IMR-90 (cell line): ENCODE measurements at regions not wholly inside any gene's neighbourhood (a gene's known extent, or its start where the extent isn't known, plus 50 kb on each side); places are given as distances from the start of the nearest gene placed in this dataset.

Experiments
- ATAC-seq: fragments of 200-7000 bp; cut with Tn5 transposase; 2 replicates; pipeline ENCODE4 v1.9.1; 2020; ENCODE audit warnings: low read depth, mild to moderate bottlenecking, moderate library complexity
- BruUV-seq: library from RNA; stranded (reverse); fragments of 400-500 nt; replicated peaks from 2 replicates; lab custom pipeline; 2021; lab: Mats Ljungman, UMichigan
- CTCF ChIA-PET: fragments of 300-600 bp; formaldehyde crosslinking; extraction: SDS; loops from one replicate; lab custom pipeline; 2021; ENCODE audit warnings: antibody characterized with exemption; lab: Yijun Ruan, JAX
- POLR2A ChIA-PET: fragments of 300-600 bp; sonication (Branson Sonifier 250); formaldehyde crosslinking; loops from one replicate; lab custom pipeline; 2022; ENCODE audit warnings: antibody characterized with exemption; ENCODE audit not compliant: unreplicated experiment; lab: Charles Lee
- DNase-seq: peaks from one replicate; pipeline ENCODE4 v3.0.0; 2013
- H2AFZ ChIP-seq: replicated peaks from 2 replicates; pipeline ENCODE3; 2013; ENCODE audit warnings: low read length, mild to moderate bottlenecking; ENCODE audit not compliant: poor library complexity
- H2AK5ac ChIP-seq: 2 replicates; pipeline ENCODE4 v1.6.1; 2013; ENCODE audit warnings: low read depth, low read length, inconsistent platforms
- H2AK9ac ChIP-seq: replicated peaks from 2 replicates; pipeline ENCODE3; 2013; ENCODE audit warnings: mild to moderate bottlenecking, low read depth, low read length, moderate library complexity; ENCODE audit not compliant: poor library complexity
- H2BK120ac ChIP-seq: 2 replicates; pipeline ENCODE4 v1.6.1; 2013; ENCODE audit warnings: low read depth, low read length, inconsistent platforms
- H2BK15ac ChIP-seq: 3 replicates; pipeline ENCODE4 v1.6.1; 2013; ENCODE audit warnings: low read depth, low read length, inconsistent platforms
- H2BK20ac ChIP-seq: 2 replicates; pipeline ENCODE4 v1.6.1; 2013; ENCODE audit warnings: low read depth, mild to moderate bottlenecking, inconsistent platforms, low read length, moderate library complexity
- H2BK5ac ChIP-seq: 2 replicates; pipeline ENCODE4 v1.6.1; 2013; ENCODE audit warnings: mild to moderate bottlenecking, low read depth, low read length, inconsistent platforms; ENCODE audit not compliant: poor library complexity, severe bottlenecking
- H3K14ac ChIP-seq: replicated peaks from 2 replicates; pipeline ENCODE4 v1.6.1; 2013; ENCODE audit warnings: low read depth, low read length, inconsistent platforms
- H3K18ac ChIP-seq: 2 replicates; pipeline ENCODE4 v1.6.1; 2013; ENCODE audit warnings: low read depth, low read length, control low read depth
- H3K23ac ChIP-seq: 2 replicates; pipeline ENCODE4 v1.6.1; 2013; ENCODE audit warnings: low read depth, low read length, inconsistent platforms
- H3K27ac ChIP-seq: 2 replicates; pipeline ENCODE4 v1.5.1; 2013; ENCODE audit warnings: mild to moderate bottlenecking, control low read depth, low read length; ENCODE audit not compliant: insufficient read depth
- H3K27me3 ChIP-seq: 2 replicates; pipeline ENCODE4 v1.6.1; 2013; ENCODE audit warnings: low read length; ENCODE audit not compliant: control insufficient read depth, insufficient read depth
- H3K36me3 ChIP-seq: 2 replicates; pipeline ENCODE4 v1.6.1; 2013; ENCODE audit warnings: low read length, mixed read lengths; ENCODE audit not compliant: control insufficient read depth, insufficient read depth
- H3K4ac ChIP-seq: 2 replicates; pipeline ENCODE4 v1.6.1; 2013; ENCODE audit warnings: low read depth, low read length, inconsistent platforms
- H3K4me1 ChIP-seq: 2 replicates; pipeline ENCODE4 v1.6.1; 2013; ENCODE audit warnings: low read length, mixed read lengths; ENCODE audit not compliant: control insufficient read depth, insufficient read depth
- H3K4me2 ChIP-seq: 2 replicates; pipeline ENCODE4 v1.6.1; 2013; ENCODE audit warnings: low read depth, mild to moderate bottlenecking, control low read depth, low read length, moderate library complexity
- H3K4me3 ChIP-seq: 2 replicates; pipeline ENCODE4 v1.5.1; 2013; ENCODE audit warnings: low read depth, mild to moderate bottlenecking, control low read depth, low read length, moderate library complexity; ENCODE audit not compliant: insufficient read depth
- H3K56ac ChIP-seq: 2 replicates; pipeline ENCODE4 v1.6.1; 2013; ENCODE audit warnings: low read length, inconsistent platforms; ENCODE audit not compliant: insufficient read depth; ENCODE audit errors: extremely low read depth
- H3K79me1 ChIP-seq, 2 experiments: 2 replicates each; pipeline ENCODE4 v1.6.1; 2013; ENCODE audit warnings: low read length in 2 of 2, inconsistent platforms in 1 of 2, low read depth in 1 of 2
- H3K9ac ChIP-seq: 2 replicates; pipeline ENCODE4 v1.6.1; 2013; ENCODE audit warnings: low read depth, low read length, control low read depth
- H3K9me1 ChIP-seq: 2 replicates; pipeline ENCODE4 v1.6.1; 2013; ENCODE audit warnings: low read length, inconsistent platforms; ENCODE audit not compliant: insufficient read depth
- H3K9me3 ChIP-seq: 2 replicates; pipeline ENCODE4 v1.6.1; 2013; ENCODE audit warnings: low read length; ENCODE audit not compliant: control insufficient read depth, insufficient read depth
- H4K20me1 ChIP-seq: 2 replicates; pipeline ENCODE4 v1.6.1; 2013; ENCODE audit warnings: low read length, inconsistent platforms; ENCODE audit not compliant: insufficient read depth
- H4K5ac ChIP-seq: 2 replicates; pipeline ENCODE4 v1.6.1; 2013; ENCODE audit warnings: mild to moderate bottlenecking, low read depth, low read length, control low read depth
- H4K8ac ChIP-seq, 2 experiments: 2 replicates each; pipeline ENCODE4 v1.6.1; 2013; ENCODE audit warnings: low read depth in 2 of 2, low read length in 2 of 2, control low read depth in 1 of 2, inconsistent platforms in 1 of 2
- H4K91ac ChIP-seq: 2 replicates; pipeline ENCODE4 v1.6.1; 2013; ENCODE audit warnings: low read depth, low read length, inconsistent platforms; ENCODE audit not compliant: insufficient read depth
- BHLHE40 ChIP-seq: fragments of 150-350 bp; IDR thresholded peaks from 2 replicates; pipeline ENCODE4 v1.6.1; 2016; ENCODE audit warnings: mild to moderate bottlenecking, low read depth, low read length
- CEBPB ChIP-seq: IDR thresholded peaks from 2 replicates; pipeline ENCODE4 v1.6.1; 2012; ENCODE audit warnings: low read depth, low read length, improper control_type of control experiment
- CHD1 ChIP-seq: IDR thresholded peaks from 2 replicates; pipeline ENCODE4 v1.6.1; 2012; ENCODE audit warnings: low read depth, low read length, improper control_type of control experiment
- FOS ChIP-seq: fragments of 150-350 bp; IDR thresholded peaks from 2 replicates; pipeline ENCODE4 v1.6.1; 2016; ENCODE audit warnings: low read depth, low read length
- MAFK ChIP-seq: IDR thresholded peaks from 2 replicates; pipeline ENCODE4 v1.6.1; 2012; ENCODE audit warnings: low read depth, low read length, improper control_type of control experiment
- MAZ ChIP-seq: IDR thresholded peaks from 2 replicates; pipeline ENCODE4 v1.6.1; 2012; ENCODE audit warnings: low read depth, mild to moderate bottlenecking, low read length, improper control_type of control experiment, moderate library complexity, borderline replicate concordance
- MXI1 ChIP-seq: IDR thresholded peaks from 2 replicates; pipeline ENCODE4 v1.6.1; 2012; ENCODE audit warnings: low read depth, mild to moderate bottlenecking, low read length, moderate library complexity, borderline replicate concordance
- NFE2L2 ChIP-seq: fragments of 150-350 bp; IDR thresholded peaks from 2 replicates; pipeline ENCODE4 v1.6.1; 2016; ENCODE audit warnings: low read depth, mild to moderate bottlenecking, low read length
- POLR2A ChIP-seq: IDR thresholded peaks from 2 replicates; pipeline ENCODE4 v1.6.1; 2012; ENCODE audit warnings: mild to moderate bottlenecking, low read depth, low read length
- RAD21 ChIP-seq: IDR thresholded peaks from 2 replicates; pipeline ENCODE4 v1.6.1; 2012; ENCODE audit warnings: low read length, improper control_type of control experiment
- RCOR1 ChIP-seq: IDR thresholded peaks from 2 replicates; pipeline ENCODE4 v1.6.1; 2012; ENCODE audit warnings: mild to moderate bottlenecking, low read length, improper control_type of control experiment; ENCODE audit not compliant: insufficient replicate concordance
- RFX5 ChIP-seq: IDR thresholded peaks from 2 replicates; pipeline ENCODE4 v1.8.0; 2012; ENCODE audit warnings: low read depth, mild to moderate bottlenecking, low read length, moderate library complexity
- SMC3 ChIP-seq: fragments of 150-350 bp; IDR thresholded peaks from 2 replicates; pipeline ENCODE4 v1.6.1; 2016; ENCODE audit warnings: low read depth, mild to moderate bottlenecking, antibody characterized with exemption, low read length, moderate library complexity
- dilution Hi-C: fragments of 300-500 bp; cut with HindIII; formaldehyde crosslinking; loops from one replicate; pipeline ENCODE4 v1.14.3; 2018; ENCODE audit warnings: low sequenced_read_pairs; ENCODE audit not compliant: unreplicated experiment
- in situ Hi-C: fragments of 300-500 bp; cut with MboI; formaldehyde crosslinking; loops from 3 replicates; pipeline ENCODE4 v1.14.3; 2019; ENCODE audit warnings: low sequenced_read_pairs, inconsistent platforms, mixed read lengths
- intact Hi-C: fragments of 100-400 bp; cut with micrococcal nuclease; formaldehyde crosslinking; loops from 2 replicates; pipeline ENCODE4 v1.10.0; 2022
- TF ChIP-seq, protein P1 (sequence below): fragments of 150-350 bp; IDR thresholded peaks from 2 replicates; pipeline ENCODE4 v1.6.1; 2017; ENCODE audit warnings: mild to moderate bottlenecking, antibody characterized with exemption, low read length, low read depth
- TF ChIP-seq, protein P2 (sequence below): fragments of 150-350 bp; IDR thresholded peaks from 2 replicates; pipeline ENCODE4 v1.6.1; 2016; ENCODE audit warnings: low read depth, mild to moderate bottlenecking, low read length, moderate library complexity, borderline replicate concordance
- TF ChIP-seq, protein P3 (sequence below): conservative IDR thresholded peaks from 2 replicates; pipeline ENCODE4 v1.5.1; 2012; ENCODE audit warnings: mild to moderate bottlenecking, low read depth, low read length, improper control_type of control experiment

DNA sequence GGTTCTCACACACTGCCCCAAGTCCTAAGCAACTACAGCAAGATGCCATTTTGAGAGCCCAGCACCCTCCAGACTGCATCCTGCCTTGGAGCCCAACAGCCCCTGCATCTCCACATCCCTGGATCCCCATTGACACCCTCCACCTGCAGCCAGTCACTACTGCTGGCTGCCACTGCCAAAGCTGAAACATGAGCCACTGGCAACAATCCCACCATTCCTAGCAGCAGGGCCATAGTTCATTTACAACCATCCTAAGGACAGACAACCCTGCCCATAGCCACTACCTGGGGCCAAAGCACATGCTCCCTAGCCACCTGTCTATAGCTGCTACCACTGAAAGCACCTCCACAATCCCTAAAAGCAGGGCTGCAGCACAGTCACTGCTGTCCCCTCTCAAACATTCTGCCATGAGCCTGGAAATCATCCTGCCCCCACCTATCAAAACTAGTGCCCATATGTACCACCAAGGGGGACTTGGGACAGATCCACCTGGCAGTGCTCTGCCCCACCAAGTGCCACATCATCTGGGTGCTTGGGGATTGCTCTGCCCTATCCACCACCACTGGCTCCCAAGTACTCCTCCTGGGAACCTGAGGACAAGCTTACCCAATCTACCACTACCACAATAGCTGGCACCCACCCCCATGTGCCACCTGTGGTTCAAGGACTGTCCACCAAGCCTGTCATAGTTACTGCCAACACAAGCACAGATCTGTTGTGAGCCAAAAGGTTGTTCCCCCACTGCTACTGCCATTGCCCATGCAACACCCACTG is 138.8 kb upstream of the SOX6 start:
- Histone ChIP-seq H3K27ac (no peak overlapping the region), H2AK9ac (no peak overlapping the region), H3K14ac (no peak overlapping the region), H4K8ac (no peak overlapping the region), H3K18ac (no peak overlapping the region), H4K91ac (no peak overlapping the region), H3K9me3 (no peaks in the 10 kb centered on the region), H3K79me1 (peaks cover 0 to 15% of the 10 kb centered on the region in 2 experiments; a peak in 2 of 4 replicates), H3K56ac (no peak overlapping the region), H3K9ac (no peak overlapping the region), H3K27me3 (no peaks in the 10 kb centered on the region), H2BK5ac (no peak overlapping the region), H3K9me1 (0 out of 2 replicates have a peak, but pooled peaks cover 5% of the 10 kb centered on the region), H3K4me2 (no peak overlapping the region), H2BK120ac (no peak overlapping the region), H3K36me3 (no peaks in the 10 kb centered on the region), H4K5ac (no peak overlapping the region), H2AFZ (no peak overlapping the region), H3K4ac (no peak overlapping the region), H4K20me1 (0 out of 2 replicates have a peak, but pooled peaks cover 8% of the 10 kb centered on the region), H3K4me3 (no peak overlapping the region), H2BK20ac (no peak overlapping the region), H3K23ac (no peak overlapping the region), H2AK5ac (no peak overlapping the region), H2BK15ac (no peak overlapping the region), H3K4me1 (no peaks in the 10 kb centered on the region)
- BruUV-seq = no TSS peak
- intact Hi-C loops = no loop called here
- CTCF ChIA-PET = no interaction called here
- ATAC-seq (no peak), DNase-seq (no peak)
- in situ Hi-C loops = no loop called here
- dilution Hi-C loops = no loop called here
- POLR2A ChIA-PET = no interaction called here
- TF ChIP-seq CEBPB (no peak), RFX5 (no peak), SMC3 (no peak), BHLHE40 (no peak), POLR2A (no peak), MAZ (no peak), MAFK (no peak), NFE2L2 (no peak), CHD1 (no peak), RCOR1 (no peak), MXI1 (no peak), RAD21 (no peak), FOS (no peak)
- TF ChIP-seq, protein P1, sequence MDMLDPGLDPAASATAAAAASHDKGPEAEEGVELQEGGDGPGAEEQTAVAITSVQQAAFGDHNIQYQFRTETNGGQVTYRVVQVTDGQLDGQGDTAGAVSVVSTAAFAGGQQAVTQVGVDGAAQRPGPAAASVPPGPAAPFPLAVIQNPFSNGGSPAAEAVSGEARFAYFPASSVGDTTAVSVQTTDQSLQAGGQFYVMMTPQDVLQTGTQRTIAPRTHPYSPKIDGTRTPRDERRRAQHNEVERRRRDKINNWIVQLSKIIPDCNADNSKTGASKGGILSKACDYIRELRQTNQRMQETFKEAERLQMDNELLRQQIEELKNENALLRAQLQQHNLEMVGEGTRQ = no peak
- TF ChIP-seq, protein P2, sequence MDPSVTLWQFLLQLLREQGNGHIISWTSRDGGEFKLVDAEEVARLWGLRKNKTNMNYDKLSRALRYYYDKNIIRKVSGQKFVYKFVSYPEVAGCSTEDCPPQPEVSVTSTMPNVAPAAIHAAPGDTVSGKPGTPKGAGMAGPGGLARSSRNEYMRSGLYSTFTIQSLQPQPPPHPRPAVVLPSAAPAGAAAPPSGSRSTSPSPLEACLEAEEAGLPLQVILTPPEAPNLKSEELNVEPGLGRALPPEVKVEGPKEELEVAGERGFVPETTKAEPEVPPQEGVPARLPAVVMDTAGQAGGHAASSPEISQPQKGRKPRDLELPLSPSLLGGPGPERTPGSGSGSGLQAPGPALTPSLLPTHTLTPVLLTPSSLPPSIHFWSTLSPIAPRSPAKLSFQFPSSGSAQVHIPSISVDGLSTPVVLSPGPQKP = no peak
- TF ChIP-seq, protein P3, sequence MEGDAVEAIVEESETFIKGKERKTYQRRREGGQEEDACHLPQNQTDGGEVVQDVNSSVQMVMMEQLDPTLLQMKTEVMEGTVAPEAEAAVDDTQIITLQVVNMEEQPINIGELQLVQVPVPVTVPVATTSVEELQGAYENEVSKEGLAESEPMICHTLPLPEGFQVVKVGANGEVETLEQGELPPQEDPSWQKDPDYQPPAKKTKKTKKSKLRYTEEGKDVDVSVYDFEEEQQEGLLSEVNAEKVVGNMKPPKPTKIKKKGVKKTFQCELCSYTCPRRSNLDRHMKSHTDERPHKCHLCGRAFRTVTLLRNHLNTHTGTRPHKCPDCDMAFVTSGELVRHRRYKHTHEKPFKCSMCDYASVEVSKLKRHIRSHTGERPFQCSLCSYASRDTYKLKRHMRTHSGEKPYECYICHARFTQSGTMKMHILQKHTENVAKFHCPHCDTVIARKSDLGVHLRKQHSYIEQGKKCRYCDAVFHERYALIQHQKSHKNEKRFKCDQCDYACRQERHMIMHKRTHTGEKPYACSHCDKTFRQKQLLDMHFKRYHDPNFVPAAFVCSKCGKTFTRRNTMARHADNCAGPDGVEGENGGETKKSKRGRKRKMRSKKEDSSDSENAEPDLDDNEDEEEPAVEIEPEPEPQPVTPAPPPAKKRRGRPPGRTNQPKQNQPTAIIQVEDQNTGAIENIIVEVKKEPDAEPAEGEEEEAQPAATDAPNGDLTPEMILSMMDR = no peak
